CD4-positive, alpha-beta memory T cell (primary cell): ENCODE measurements at regions not wholly inside any gene's neighbourhood (a gene's known extent, or its start where the extent isn't known, plus 50 kb on each side); places are given as distances from the start of the nearest gene placed in this dataset.
A peak's percentile ranks its signal among the peaks of the same experiment; 100 is the strongest.

ENCODE experiments used
- CTCF ChIA-PET: fragments of 350-600 bp; sonication (Branson Sonifier 250); formaldehyde crosslinking; loops from one replicate; lab custom pipeline; 2021; ENCODE audit warnings: inconsistent platforms; ENCODE audit not compliant: partially characterized antibody; lab: Charles Lee
- POLR2A ChIA-PET: fragments of 350-600 bp; sonication (Branson Sonifier 250); formaldehyde crosslinking; loops from one replicate; lab custom pipeline; 2021; ENCODE audit not compliant: partially characterized antibody; lab: Charles Lee
- DNase-seq, 5 donors: peaks; one replicate each; pipeline versions ENCODE4 v3.0.0 to v3.0.0-alpha.2; 2020 to 2022; ENCODE audit warnings: mixed read lengths in 1 of 5
- H3K27ac ChIP-seq: one replicate; pipeline ENCODE4 v1.7.0; 2013; ENCODE audit warnings: low read depth, low read length
- H3K27me3 ChIP-seq: 2 replicates; pipeline ENCODE4 v1.7.0; 2013; ENCODE audit warnings: mild to moderate bottlenecking, low read length, moderate library complexity; ENCODE audit not compliant: insufficient read depth
- H3K36me3 ChIP-seq: 2 replicates; pipeline ENCODE4 v1.7.0; 2013; ENCODE audit warnings: mild to moderate bottlenecking, low read length, moderate library complexity; ENCODE audit not compliant: insufficient read depth
- H3K4me1 ChIP-seq: 2 replicates; pipeline ENCODE4 v1.7.0; 2013; ENCODE audit warnings: mild to moderate bottlenecking, low read length, moderate library complexity; ENCODE audit not compliant: insufficient read depth
- H3K4me3 ChIP-seq, 2 donors: one replicate each; pipeline ENCODE4 v1.7.0; 2013; ENCODE audit warnings: low read length in 2 of 2, mild to moderate bottlenecking in 1 of 2
- H3K9me3 ChIP-seq, 2 donors: one replicate each; pipeline ENCODE4 v1.7.0; 2013; ENCODE audit warnings: low read length in 2 of 2, control low read depth in 1 of 2; ENCODE audit not compliant: control insufficient read depth in 1 of 2
- H3K27ac Mint-ChIP-seq, 7 donors: one replicate each; pipeline ENCODE4 v1.8.0; 2020 to 2021; ENCODE audit warnings: mixed read lengths in 7 of 7, mild to moderate bottlenecking in 6 of 7, inconsistent platforms in 3 of 7, moderate library complexity in 3 of 7
- H3K27me3 Mint-ChIP-seq, 2 donors: one replicate each; pipeline ENCODE4 v1.8.0; 2020 to 2021; ENCODE audit warnings: mixed read lengths in 2 of 2
- H3K36me3 Mint-ChIP-seq, 2 donors: one replicate each; pipeline ENCODE4 v1.8.0; 2020 to 2021; ENCODE audit warnings: mixed read lengths in 2 of 2, inconsistent platforms in 1 of 2, mild to moderate bottlenecking in 1 of 2
- H3K4me1 Mint-ChIP-seq, 4 donors: one replicate each; pipeline ENCODE4 v1.8.0; 2020 to 2021; ENCODE audit warnings: mixed read lengths in 4 of 4, mild to moderate bottlenecking in 1 of 4
- H3K4me3 Mint-ChIP-seq, 8 donors: one replicate each; pipeline ENCODE4 v1.8.0; 2020 to 2021; ENCODE audit warnings: mixed read lengths in 8 of 8, mild to moderate bottlenecking in 7 of 8, moderate library complexity in 6 of 8, inconsistent platforms in 3 of 8
- H3K9me3 Mint-ChIP-seq, 8 donors: one replicate each; pipeline ENCODE4 v1.8.0; 2020 to 2021; ENCODE audit warnings: mixed read lengths in 8 of 8, mild to moderate bottlenecking in 5 of 8, inconsistent platforms in 3 of 8, moderate library complexity in 1 of 8
- intact Hi-C: fragments of 100-400 bp; cut with micrococcal nuclease; formaldehyde crosslinking; loops from one replicate; pipeline ENCODE4 v1.15.1; 2023

DNA sequence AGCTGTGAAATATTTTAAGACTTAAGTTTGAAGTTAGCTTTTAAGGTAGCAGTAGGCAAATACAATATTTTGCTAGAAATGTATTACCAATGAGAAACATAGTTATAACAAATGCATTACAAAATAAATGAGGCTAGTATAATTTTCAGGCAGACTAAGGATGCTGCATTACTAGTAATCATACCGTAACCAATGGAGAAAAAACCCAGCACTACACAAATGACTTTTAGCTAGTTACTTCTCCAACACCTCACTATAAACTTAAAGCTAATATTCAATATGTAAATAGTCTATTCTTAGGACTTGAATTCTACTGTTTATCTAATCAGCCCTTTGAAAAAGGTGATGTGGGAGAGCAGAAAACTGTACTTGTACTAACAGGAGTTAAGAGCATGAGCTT lies 285.3 kb upstream of the KLF14 start:
- no peaks in the 10 kb centered on the region for H3K27me3 ChIP-seq
- DNase-seq, result no peak
- peaks cover 33 to 59% of the 10 kb centered on the region in 2 donors for H3K36me3 Mint-ChIP-seq
- H3K9me3 Mint-ChIP-seq, result no peaks in the 10 kb centered on the region
- ChIA-PET POLR2A (interaction anchor here (0.6 to 1.3 kb wide), 4 partner anchors 10 to 88 kb away, joined by 3 to 4 read pairs (median 3); no protein-coding TSS in a partner anchor), CTCF (interaction anchor here (0.7 to 3.8 kb wide), 9 partner anchors 10 to 123 kb away, joined by 3 to 26 read pairs (median 4); no protein-coding TSS in a partner anchor)
- H3K4me3 ChIP-seq, result no peak overlapping the region
- H3K27ac Mint-ChIP-seq, result peak overlapping the region; percentile 34 to 90 (median 81)
- no peaks in the 10 kb centered on the region for H3K27me3 Mint-ChIP-seq
- peak overlapping the region; percentile 38 for H3K27ac ChIP-seq
- no peaks in the 10 kb centered on the region for H3K9me3 ChIP-seq
- no peaks in the 10 kb centered on the region for H3K36me3 ChIP-seq
- H3K4me1 ChIP-seq, result peaks cover 95% of the 10 kb centered on the region
- H3K4me3 Mint-ChIP-seq, result peak overlapping the region in 6 of 8 donors; percentile 33 to 78 (median 48)
- intact Hi-C loops, result no loop called here
- peaks cover 68 to 93% (median 83%) of the 10 kb centered on the region in 4 donors for H3K4me1 Mint-ChIP-seq

DNA sequence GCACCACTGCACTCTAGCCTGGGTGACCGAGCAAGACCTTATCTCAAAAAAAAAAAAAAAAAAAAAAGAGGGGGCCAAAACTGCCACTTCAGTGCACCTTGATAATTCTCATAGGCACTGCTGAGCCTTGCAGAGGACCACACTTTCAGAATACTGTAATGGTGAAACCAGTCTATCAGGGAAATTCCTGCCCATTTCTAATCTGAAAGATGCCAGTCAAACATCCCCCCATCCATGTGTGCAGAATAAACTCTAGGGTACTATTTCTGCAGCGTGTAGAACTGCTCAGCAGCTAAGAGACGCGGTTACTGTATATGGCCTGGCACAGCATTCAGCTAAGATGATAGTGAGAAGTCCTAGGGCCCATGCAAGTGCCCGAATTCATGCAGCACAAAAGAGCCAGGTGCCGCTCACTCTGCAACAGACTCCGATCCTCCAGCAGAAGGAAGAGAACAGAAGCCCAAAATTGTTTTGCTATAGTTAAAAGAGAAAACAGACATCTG lies 286.8 kb upstream of the KLF14 start:
- no peak for DNase-seq

DNA sequence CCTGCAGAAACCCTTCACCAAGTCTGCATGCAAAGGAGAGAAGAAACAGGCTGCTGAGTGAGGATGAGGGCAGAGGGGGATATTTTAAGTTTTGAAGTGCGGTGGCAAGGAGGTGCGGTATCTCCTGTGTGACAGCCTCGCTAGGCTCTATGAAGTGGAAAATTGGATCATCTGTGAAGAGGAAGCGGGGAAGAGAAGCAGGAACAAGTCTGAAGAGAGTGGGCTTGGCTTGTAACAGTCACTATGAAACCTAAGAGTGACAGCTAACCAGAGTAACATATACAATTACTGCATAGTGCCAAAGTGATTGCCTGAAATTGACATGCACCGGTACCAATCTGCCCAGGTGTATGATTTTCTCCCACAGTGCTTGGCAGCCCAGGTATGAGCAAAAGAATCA lies 287.5 kb upstream of the KLF14 start:
- Histone ChIP-seq H3K4me1 (peaks cover 95% of the 10 kb centered on the region), H3K36me3 (no peaks in the 10 kb centered on the region), H3K27me3 (no peaks in the 10 kb centered on the region), H3K4me3 (peak overlapping the region in 1 of 2 donors; percentile 12), H3K9me3 (no peaks in the 10 kb centered on the region), H3K27ac (peak overlapping the region; percentile 27)
- DNase-seq, result no peak
- Mint-ChIP-seq H3K4me3 (peak overlapping the region; percentile 53 to 78 (median 74)), H3K27me3 (no peaks in the 10 kb centered on the region), H3K9me3 (no peaks in the 10 kb centered on the region), H3K4me1 (peaks cover 64 to 92% (median 79%) of the 10 kb centered on the region in 4 donors), H3K27ac (peak overlapping the region; percentile 62 to 95 (median 89)), H3K36me3 (peaks cover 30 to 46% of the 10 kb centered on the region in 2 donors)
- POLR2A ChIA-PET, result interaction anchor here (0.5 to 1.0 kb wide), 3 partner anchors 9 to 107 kb away, joined by 3 to 4 read pairs (median 3); no protein-coding TSS in a partner anchor
- CTCF ChIA-PET, result interaction anchor here (1.3 to 3.8 kb wide), 2 partner anchors 39 to 125 kb away, joined by 4 to 26 read pairs; no protein-coding TSS in a partner anchor
- intact Hi-C loops, result no loop called here

More for the DNA sequence above, 286.8 kb upstream of the KLF14 start:
- Histone ChIP-seq H3K27ac (peak overlapping the region; percentile 27), H3K4me1 (peaks cover 95% of the 10 kb centered on the region), H3K27me3 (no peaks in the 10 kb centered on the region), H3K9me3 (no peaks in the 10 kb centered on the region), H3K4me3 (peak overlapping the region in 1 of 2 donors; percentile 12), H3K36me3 (no peaks in the 10 kb centered on the region)
- ChIA-PET POLR2A (interaction anchor here (0.5 to 1.0 kb wide), 4 partner anchors 8 to 108 kb away, joined by 3 to 4 read pairs (median 3); no protein-coding TSS in a partner anchor), CTCF (interaction anchor here (0.7 to 3.8 kb wide), 2 partner anchors 124 to 1642 kb away, joined by 6 to 26 read pairs; no protein-coding TSS in a partner anchor)
- Mint-ChIP-seq H3K4me1 (peaks cover 63 to 92% (median 80%) of the 10 kb centered on the region in 4 donors), H3K9me3 (no peaks in the 10 kb centered on the region), H3K27me3 (no peaks in the 10 kb centered on the region), H3K36me3 (peaks cover 35 to 52% of the 10 kb centered on the region in 2 donors), H3K4me3 (peak overlapping the region; percentile 53 to 78 (median 76)), H3K27ac (peak overlapping the region; percentile 62 to 95 (median 89))
- intact Hi-C loops, result no loop called here

- no peaks in the 10 kb centered on the region for H3K36me3 ChIP-seq
- Mint-ChIP-seq H3K27me3 (no peaks in the 10 kb centered on the region), H3K27ac (peak overlapping the region; percentile 62 to 95 (median 89)), H3K36me3 (peaks cover 30 to 44% of the 10 kb centered on the region in 2 donors), H3K4me3 (peak overlapping the region; percentile 53 to 78 (median 72)), H3K9me3 (no peaks in the 10 kb centered on the region), H3K4me1 (peaks cover 69 to 92% (median 80%) of the 10 kb centered on the region in 4 donors)
- DNase-seq, result no peak
- no peaks in the 10 kb centered on the region for H3K9me3 ChIP-seq
- H3K27me3 ChIP-seq, result no peaks in the 10 kb centered on the region
- H3K27ac ChIP-seq, result peak overlapping the region; percentile 27
- CTCF ChIA-PET, result interaction anchor here (1.3 to 3.8 kb wide), 2 partner anchors 40 to 125 kb away, joined by 4 to 26 read pairs; no protein-coding TSS in a partner anchor
- H3K4me3 ChIP-seq, result peak overlapping the region in 1 of 2 donors; percentile 12
- POLR2A ChIA-PET, result interaction anchor here (0.9 to 1.2 kb wide), 2 partner anchors 9 to 34 kb away, joined by 3 to 4 read pairs; no protein-coding TSS in a partner anchor
- peaks cover 95% of the 10 kb centered on the region for H3K4me1 ChIP-seq
- intact Hi-C loops, result no loop called here
These were observed 287.9 kb upstream of the KLF14 start for GRCh38 chr7:131021902-131022301.

GRCh38 chr7:131026297-131027000 lies 292.4 kb upstream of the KLF14 start:
- H3K9me3 ChIP-seq, result no peaks in the 10 kb centered on the region
- Mint-ChIP-seq H3K27ac (peak overlapping the region; percentile 70 to 96 (median 84)), H3K4me1 (peaks cover 69 to 92% (median 81%) of the 10 kb centered on the region in 4 donors), H3K4me3 (peak overlapping the region in 7 of 8 donors; percentile 45 to 86 (median 75)), H3K36me3 (peaks cover 17 to 36% of the 10 kb centered on the region in 2 donors), H3K27me3 (no peaks in the 10 kb centered on the region), H3K9me3 (no peaks in the 10 kb centered on the region)
- no peaks in the 10 kb centered on the region for H3K36me3 ChIP-seq
- peak overlapping the region; percentile 31 for H3K27ac ChIP-seq
- ChIA-PET POLR2A (no interaction called here), CTCF (interaction anchor here (1.3 to 2.4 kb wide), 3 partner anchors 13 to 129 kb away, joined by 3 to 14 read pairs (median 5); no protein-coding TSS in a partner anchor)
- intact Hi-C loops, result no loop called here
- H3K4me1 ChIP-seq, result peaks cover 97% of the 10 kb centered on the region
- no peak for DNase-seq
- H3K27me3 ChIP-seq, result no peaks in the 10 kb centered on the region
- no peak overlapping the region for H3K4me3 ChIP-seq

- H3K4me1 Mint-ChIP-seq, result peaks cover 69 to 92% (median 82%) of the 10 kb centered on the region in 4 donors
- intact Hi-C loops, result no loop called here
- H3K27ac Mint-ChIP-seq, result peak overlapping the region; percentile 84 to 96 (median 92)
- H3K27ac ChIP-seq, result peak overlapping the region; percentile 31
- no peaks in the 10 kb centered on the region for H3K27me3 ChIP-seq
- peak; percentile 33 to 73 (median 50) for DNase-seq
- H3K4me3 Mint-ChIP-seq, result peak overlapping the region; percentile 66 to 86 (median 72)
- ChIA-PET POLR2A (interaction anchor here (1.2 kb wide), 2 partner anchors 9 to 11 kb away, joined by 3 to 4 read pairs; no protein-coding TSS in a partner anchor), CTCF (interaction anchor here (1.5 to 2.4 kb wide), 4 partner anchors 13 to 133 kb away, joined by 3 to 14 read pairs (median 6); no protein-coding TSS in a partner anchor)
- H3K4me3 ChIP-seq, result no peak overlapping the region
- H3K9me3 ChIP-seq, result no peaks in the 10 kb centered on the region
- no peaks in the 10 kb centered on the region for H3K36me3 ChIP-seq
- peaks cover 14 to 36% of the 10 kb centered on the region in 2 donors for H3K36me3 Mint-ChIP-seq
- H3K27me3 Mint-ChIP-seq, result no peaks in the 10 kb centered on the region
- H3K4me1 ChIP-seq, result peaks cover 99% of the 10 kb centered on the region
- no peaks in the 10 kb centered on the region for H3K9me3 Mint-ChIP-seq
These were observed 293.3 kb upstream of the KLF14 start for GRCh38 chr7:131027287-131027773.
